Right atrium auricular region (tissue), 2 donors: ENCODE measurements at regions not wholly inside any gene's neighbourhood (a gene's known extent, or its start where the extent isn't known, plus 50 kb on each side); places are given as distances from the start of the nearest gene placed in this dataset.
"Not testable (repeated sequence)": the region's sequence is repeated elsewhere in the genome, so short reads cannot be mapped to it uniquely, and the experiment has no call there.

ENCODE experiments used
- DNase-seq: peaks from one replicate; pipeline ENCODE4 v3.0.0-alpha.2; 2019; ENCODE audit warnings: low spot score
- H3K27ac ChIP-seq, 2 donors: fragments of 200-600 bp; sonication (generic); 1 replicate in 1 of 2; 2 replicates in 1 of 2; pipeline ENCODE4 v1.5.1; 2016 to 2019
- H3K27me3 ChIP-seq, 2 donors: fragments of 200-600 bp; sonication (generic); one replicate each; pipeline versions ENCODE4 v1.5.1 to v1.6.0; 2017 to 2019
- H3K36me3 ChIP-seq: fragments of 200-600 bp; sonication (generic); one replicate; pipeline ENCODE4 v1.5.1; 2016
- H3K4me1 ChIP-seq, 2 donors: fragments of 200-600 bp; sonication (generic); one replicate each; pipeline versions ENCODE4 v1.5.1 to v1.6.0; 2017 to 2019
- H3K4me3 ChIP-seq, 2 donors: fragments of 200-600 bp; sonication (generic); 1 replicate in 1 of 2; 2 replicates in 1 of 2; pipeline ENCODE4 v1.5.1; 2017 to 2019; ENCODE audit warnings: mild to moderate bottlenecking in 1 of 2, moderate library complexity in 1 of 2
- H3K9me3 ChIP-seq, 2 donors: fragments of 200-600 bp; sonication (generic); one replicate each; pipeline ENCODE4 v1.5.1; 2019
- TF ChIP-seq, protein P1 (sequence below), 2 donors: fragments of 200-600 bp; sonication (generic); IDR thresholded peaks; one replicate each; pipeline ENCODE4 v1.5.1; 2019; ENCODE audit warnings: antibody characterized with exemption in 2 of 2

DNA sequence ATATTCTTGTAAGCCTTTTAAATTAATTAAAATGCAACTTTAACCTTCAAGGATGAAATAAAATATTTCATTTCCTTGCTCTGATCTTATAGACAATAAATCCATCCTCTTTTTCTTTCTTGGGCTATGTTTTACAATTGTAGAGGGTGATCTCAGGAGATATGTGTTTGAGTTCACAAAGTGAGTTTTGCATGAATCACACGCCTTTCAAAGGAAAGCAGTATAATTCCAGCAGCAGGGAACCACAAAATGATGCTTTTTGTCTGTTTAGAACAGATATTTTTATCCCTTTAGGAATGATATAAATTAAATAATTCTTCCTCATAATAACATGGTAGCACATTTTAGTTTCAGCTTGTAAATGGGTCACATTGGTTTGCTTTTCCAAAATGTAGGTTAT lies 191.2 kb downstream of the SEMA6D start:
- Histone ChIP-seq H3K27ac (no peak overlapping the region), H3K4me1 (no peaks in the 10 kb centered on the region), H3K27me3 (no peaks in the 10 kb centered on the region), H3K36me3 (no peaks in the 10 kb centered on the region), H3K9me3 (peaks cover 0 to 11% of the 10 kb centered on the region in 2 donors), H3K4me3 (no peak overlapping the region)
- DNase-seq, result no peak
- TF ChIP-seq, protein P1, sequence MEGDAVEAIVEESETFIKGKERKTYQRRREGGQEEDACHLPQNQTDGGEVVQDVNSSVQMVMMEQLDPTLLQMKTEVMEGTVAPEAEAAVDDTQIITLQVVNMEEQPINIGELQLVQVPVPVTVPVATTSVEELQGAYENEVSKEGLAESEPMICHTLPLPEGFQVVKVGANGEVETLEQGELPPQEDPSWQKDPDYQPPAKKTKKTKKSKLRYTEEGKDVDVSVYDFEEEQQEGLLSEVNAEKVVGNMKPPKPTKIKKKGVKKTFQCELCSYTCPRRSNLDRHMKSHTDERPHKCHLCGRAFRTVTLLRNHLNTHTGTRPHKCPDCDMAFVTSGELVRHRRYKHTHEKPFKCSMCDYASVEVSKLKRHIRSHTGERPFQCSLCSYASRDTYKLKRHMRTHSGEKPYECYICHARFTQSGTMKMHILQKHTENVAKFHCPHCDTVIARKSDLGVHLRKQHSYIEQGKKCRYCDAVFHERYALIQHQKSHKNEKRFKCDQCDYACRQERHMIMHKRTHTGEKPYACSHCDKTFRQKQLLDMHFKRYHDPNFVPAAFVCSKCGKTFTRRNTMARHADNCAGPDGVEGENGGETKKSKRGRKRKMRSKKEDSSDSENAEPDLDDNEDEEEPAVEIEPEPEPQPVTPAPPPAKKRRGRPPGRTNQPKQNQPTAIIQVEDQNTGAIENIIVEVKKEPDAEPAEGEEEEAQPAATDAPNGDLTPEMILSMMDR (IDR thresholded peaks at IDR 0.05), result no peak

GRCh38 chr15:47908950-47909670 lies 191.8 kb downstream of the SEMA6D start:
- H3K27ac ChIP-seq, result no peak overlapping the region
- H3K9me3 ChIP-seq, result peaks cover 0 to 7% of the 10 kb centered on the region in 2 donors
- TF ChIP-seq, protein P1 (IDR thresholded peaks at IDR 0.05), result no peak
- H3K4me3 ChIP-seq, result no peak overlapping the region
- no peaks in the 10 kb centered on the region for H3K27me3 ChIP-seq
- no peaks in the 10 kb centered on the region for H3K36me3 ChIP-seq
- no peaks in the 10 kb centered on the region for H3K4me1 ChIP-seq
- no peak for DNase-seq

GRCh38 chr15:47912910-47913309 lies 195.6 kb downstream of the SEMA6D start:
- DNase-seq, H3K4me3 ChIP-seq, H3K27ac ChIP-seq, H3K27me3 ChIP-seq, H3K4me1 ChIP-seq, H3K36me3 ChIP-seq, H3K9me3 ChIP-seq: not testable (repeated sequence)

- Histone ChIP-seq H3K27me3 (no peaks in the 10 kb centered on the region), H3K9me3 (no peaks in the 10 kb centered on the region), H3K4me1 (no peaks in the 10 kb centered on the region), H3K4me3 (no peak overlapping the region), H3K36me3 (no peaks in the 10 kb centered on the region), H3K27ac (no peak overlapping the region)
- no peak for DNase-seq
- TF ChIP-seq, protein P1 (IDR thresholded peaks at IDR 0.05), result no peak
Measured at GRCh38 chr15:47917881-47918280, 200.6 kb downstream of the SEMA6D start.

GRCh38 chr15:47918877-47919276 lies 201.6 kb downstream of the SEMA6D start:
- no peak for DNase-seq
- Histone ChIP-seq H3K9me3 (no peaks in the 10 kb centered on the region), H3K27me3 (no peaks in the 10 kb centered on the region), H3K4me3 (no peak overlapping the region), H3K27ac (no peak overlapping the region), H3K36me3 (no peaks in the 10 kb centered on the region), H3K4me1 (no peaks in the 10 kb centered on the region)
- TF ChIP-seq, protein P1 (IDR thresholded peaks at IDR 0.05), result no peak

- Histone ChIP-seq H3K4me3 (no peak overlapping the region), H3K27ac (no peak overlapping the region), H3K4me1 (no peaks in the 10 kb centered on the region), H3K36me3 (no peaks in the 10 kb centered on the region), H3K9me3 (no peaks in the 10 kb centered on the region), H3K27me3 (no peaks in the 10 kb centered on the region)
- no peak for DNase-seq
- TF ChIP-seq, protein P1 (IDR thresholded peaks at IDR 0.05), result no peak
Measured at GRCh38 chr15:47924381-47924780, 196.4 kb upstream of the SLC24A5 start.
